ENCODE measurements at regions not wholly inside any gene's neighbourhood (a gene's known extent, or its start where the extent isn't known, plus 50 kb on each side); places are given as distances from the start of the nearest gene placed in this dataset.
"Not testable (repeated sequence)": the region's sequence is repeated elsewhere in the genome, so short reads cannot be mapped to it uniquely, and the experiment has no call there.

- no peak for DNase-seq
Measured at GRCh38 chr12:131444220-131445164, 266.4 kb upstream of the SFSWAP start.

DNA sequence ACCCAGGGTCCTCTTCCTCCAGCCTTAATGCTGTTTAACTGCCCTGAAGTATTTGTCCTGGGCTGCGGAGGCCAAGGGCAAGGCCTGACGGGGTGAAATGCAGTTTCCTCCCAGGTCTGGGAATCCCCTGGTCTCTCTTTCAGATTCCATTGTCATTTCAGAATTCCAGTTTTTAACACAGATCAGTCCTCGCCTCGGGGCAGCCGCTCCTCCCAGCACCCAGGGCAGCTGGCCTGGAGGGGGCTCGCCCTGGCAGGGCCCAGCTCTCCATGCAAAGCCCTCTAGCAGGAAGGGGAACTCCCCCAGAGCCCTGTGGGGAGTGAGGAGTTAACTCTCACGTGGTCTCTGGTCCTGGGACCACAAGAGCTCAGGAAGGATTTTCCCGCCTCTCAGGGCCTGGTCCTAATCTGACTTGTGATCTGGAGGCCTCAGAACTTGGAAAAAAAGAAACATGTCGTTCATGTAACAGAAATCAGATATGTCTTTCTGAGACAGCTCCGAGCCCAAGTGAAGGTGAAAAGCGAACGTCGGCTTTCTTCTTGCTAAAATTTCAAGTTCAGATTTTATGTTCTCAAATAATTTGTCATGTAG, 265.6 kb upstream of the SFSWAP start:
- no peak for DNase-seq

DNA sequence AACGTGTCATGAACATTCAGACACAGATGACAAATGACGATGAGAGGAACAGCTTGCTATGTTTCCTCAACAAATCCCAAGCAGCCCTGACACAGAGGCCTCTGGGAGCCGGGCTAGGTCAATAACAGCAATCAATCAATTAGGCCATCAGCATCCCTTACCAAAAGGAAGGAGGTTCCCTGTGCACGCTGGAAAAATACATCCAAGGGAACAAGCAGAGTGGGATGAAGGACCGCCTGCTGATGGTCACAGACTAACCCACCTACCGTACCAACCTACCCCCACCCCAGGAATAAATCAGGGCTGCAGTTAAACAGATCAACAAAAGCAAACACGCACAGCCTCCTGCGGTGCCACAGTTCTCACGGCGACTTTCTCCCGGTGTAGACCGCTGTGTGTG, 265.1 kb upstream of the SFSWAP start:
- DNase-seq: no peak

GRCh38 chr12:131447636-131448035, 263.3 kb upstream of the SFSWAP start:
- DNase-seq: not testable (repeated sequence)

DNA sequence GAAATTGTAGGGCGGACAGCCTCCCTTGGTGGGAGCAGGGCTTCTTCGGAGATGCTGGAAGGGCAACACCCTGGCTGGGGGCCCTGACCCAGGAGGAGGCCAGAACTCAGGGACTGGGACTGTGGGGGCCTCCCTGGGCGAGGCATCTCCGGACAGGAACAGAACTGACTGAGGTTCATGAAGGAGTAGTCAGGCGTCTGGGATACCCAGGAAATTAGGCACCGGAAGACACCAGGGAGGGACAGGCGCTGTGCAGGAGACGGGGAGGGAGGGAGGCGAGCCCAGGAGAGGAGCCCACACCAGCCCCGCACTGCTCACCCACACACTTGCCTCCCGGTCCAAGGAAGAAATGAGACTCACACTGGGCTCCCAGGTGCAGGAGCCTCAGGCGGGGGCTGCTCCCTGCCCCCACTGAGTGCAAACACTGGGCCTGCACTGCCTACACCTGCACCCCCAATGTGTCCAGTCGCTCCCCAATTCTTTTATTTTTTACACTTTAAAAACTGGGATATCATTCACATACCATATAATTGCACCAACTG, 262.6 kb upstream of the SFSWAP start:
- no peak for DNase-seq

GRCh38 chr12:131449027-131449426, 261.9 kb upstream of the SFSWAP start:
- no peak for DNase-seq

DNA sequence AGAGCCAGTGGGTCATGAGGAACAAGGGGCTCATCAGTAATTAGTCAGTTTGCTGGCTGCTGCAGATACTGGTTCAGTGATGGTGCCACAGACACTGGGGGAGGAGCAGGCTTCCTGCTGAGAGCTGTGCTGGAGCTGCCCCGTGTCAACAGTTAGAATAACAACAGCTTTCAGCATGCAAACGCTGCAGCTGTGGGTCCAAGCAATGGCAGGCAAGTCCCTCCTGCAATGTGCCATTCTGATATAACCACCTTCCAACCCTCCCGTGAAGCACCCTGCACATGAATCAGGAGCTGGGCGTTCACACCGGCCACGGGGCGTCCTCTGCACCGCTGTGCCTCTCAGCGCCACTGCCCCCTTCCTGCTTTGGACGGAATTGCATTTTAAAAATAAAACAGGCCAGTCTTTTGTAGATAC, 258.4 kb upstream of the SFSWAP start:
- DNase-seq: no peak

GRCh38 chr12:131454418-131455217, 256.3 kb upstream of the SFSWAP start:
- DNase-seq: no peak

GRCh38 chr12:131455218-131455506, 255.7 kb upstream of the SFSWAP start:
- DNase-seq: no peak

DNA sequence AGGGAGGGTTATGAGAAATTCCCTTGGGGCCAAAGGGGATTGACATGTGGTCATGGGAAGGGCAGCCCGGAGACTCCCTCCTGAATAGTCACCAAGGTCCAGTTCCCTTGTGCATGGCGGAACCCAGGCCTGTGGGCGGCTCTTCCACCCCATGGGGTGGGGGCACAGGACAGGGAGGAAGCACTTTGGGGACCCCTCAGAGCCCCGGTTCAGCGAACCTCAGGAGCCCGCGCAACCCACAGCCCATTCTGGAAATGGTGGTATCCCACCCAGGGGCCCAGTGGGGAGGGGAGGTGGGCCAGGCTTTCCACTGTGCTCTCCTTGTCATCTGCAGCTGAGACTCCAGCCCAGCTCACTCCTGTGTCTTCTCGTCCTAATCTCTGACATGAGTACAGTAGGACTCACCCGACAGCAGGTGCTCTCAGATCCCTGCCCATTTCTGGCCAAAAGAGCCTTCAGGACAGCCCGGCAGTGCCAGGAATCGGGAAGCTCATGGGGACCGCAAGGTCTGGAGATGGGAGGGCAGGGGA, 255.2 kb upstream of the SFSWAP start:
- no peak for DNase-seq

DNA sequence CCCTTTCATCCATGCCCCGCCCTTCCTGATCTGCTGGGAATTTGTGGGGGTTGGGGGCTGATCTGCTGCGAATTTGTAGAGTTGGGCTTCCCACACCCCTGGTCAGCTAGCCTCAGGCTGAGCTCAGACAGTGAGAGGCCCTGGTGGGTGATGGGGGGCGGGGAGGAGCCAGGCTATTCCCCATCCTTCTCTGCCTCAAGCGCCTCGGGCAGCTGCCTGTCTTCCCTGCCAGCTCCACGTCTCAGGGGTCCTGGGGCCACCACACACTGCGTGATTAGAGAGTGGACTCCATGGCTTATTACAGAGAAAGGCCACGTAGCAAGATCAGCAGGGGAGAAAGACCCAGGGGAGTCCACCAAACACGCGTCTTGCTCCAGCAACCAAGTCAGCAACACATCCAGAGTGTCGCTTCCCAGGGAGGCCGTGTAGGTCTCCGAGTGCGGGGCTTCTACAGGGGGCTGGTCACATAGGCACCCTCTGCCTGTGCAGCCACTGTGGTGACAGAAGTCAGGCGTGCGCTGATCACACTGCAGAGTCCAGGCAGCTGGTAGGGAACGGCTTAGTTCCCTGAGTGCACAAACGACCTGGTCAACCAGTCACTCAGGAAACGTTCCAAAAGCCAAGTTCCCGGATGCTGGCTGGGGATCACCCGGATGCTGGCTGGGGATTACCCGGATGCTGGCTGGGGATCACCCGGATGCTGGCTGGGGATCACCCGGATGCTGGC, 254.4 kb upstream of the SFSWAP start:
- no peak for DNase-seq

- DNase-seq: no peak
Measured at GRCh38 chr12:131457028-131457310, 253.9 kb upstream of the SFSWAP start.

DNA sequence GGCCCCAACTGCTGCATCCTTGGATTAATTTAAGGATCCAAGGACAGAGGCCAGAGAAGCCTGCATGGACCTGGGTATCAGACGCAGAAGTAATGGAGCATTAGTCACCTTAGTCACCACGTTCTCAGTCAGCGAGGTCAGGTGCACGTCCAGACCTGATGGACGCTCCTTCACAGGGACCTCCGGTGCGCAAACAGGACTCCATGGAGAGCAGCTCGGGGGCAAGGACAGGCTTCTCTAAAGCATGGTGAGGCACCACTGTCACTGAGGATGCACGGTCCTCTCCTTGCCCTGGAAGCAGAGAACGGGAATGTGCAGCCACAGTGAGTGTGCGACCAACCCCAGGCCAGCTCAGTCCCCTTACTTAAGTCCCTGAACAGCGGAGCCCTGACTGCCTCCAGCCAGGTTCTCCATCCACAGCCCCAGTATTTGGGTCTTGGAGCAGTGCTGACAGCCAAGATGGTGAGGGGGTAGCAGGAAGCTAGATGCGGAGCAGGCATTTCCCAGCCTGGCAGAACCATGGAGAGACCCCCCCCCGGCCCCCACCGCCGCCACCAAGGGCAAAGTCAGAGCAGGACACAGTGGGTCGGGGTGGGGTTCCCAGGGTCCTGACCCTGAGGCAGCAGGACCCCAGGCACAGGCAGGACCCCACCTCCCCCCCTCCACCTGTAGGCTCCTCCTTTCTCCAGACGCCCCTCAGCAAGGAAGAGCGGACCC, 253.4 kb upstream of the SFSWAP start:
- DNase-seq: no peak

GRCh38 chr12:131458048-131458374, 252.9 kb upstream of the SFSWAP start:
- DNase-seq: no peak

DNA sequence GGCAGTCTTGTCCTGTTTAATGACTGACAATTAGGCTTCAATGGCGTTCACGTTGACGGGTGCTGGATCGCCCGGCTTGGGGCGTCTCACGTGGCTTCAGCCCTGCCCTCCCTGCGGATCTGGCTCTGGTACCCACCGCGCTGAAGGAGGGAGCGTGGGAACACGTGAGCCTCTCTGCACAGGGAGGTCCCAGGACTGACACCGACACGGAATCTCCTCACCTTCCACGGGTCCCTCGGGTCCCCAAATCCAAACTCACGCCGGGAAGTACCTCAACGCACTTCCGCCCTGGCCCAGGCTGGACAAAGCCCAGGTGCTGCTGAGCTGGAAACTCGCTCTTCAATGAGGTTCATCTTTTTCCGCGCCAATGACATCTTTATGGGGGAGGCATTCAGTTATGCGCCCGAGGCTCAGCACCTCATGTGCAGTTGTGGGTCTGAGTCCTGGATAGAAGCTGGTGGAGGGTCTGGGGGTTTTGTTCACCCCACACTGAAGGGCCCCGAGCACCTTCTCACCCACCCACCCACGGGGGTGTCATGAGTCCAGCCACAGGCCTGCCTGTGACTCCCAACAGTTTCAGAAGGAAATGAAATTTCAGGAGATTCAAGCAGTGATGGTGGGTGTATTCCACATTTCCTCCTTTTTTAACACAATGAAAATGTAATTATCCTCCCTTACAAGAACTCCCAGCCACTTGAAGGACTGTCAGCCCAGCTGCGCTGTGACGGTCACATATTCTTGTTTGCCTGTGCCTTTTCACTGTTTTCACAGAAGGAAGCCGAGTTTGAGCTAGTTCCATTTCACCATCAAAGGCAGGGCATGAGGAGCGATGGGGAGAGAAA, 251.7 kb upstream of the SFSWAP start:
- DNase-seq: no peak

- no peak for DNase-seq
Measured at GRCh38 chr12:131459773-131460365, 251.0 kb upstream of the SFSWAP start.

- DNase-seq: no peak
Measured at GRCh38 chr12:131460520-131460919, 250.4 kb upstream of the SFSWAP start.

GRCh38 chr12:131461096-131461495, 249.8 kb upstream of the SFSWAP start:
- no peak for DNase-seq

- DNase-seq: no peak
Measured at GRCh38 chr12:131463174-131463573, 247.7 kb upstream of the SFSWAP start.

DNA sequence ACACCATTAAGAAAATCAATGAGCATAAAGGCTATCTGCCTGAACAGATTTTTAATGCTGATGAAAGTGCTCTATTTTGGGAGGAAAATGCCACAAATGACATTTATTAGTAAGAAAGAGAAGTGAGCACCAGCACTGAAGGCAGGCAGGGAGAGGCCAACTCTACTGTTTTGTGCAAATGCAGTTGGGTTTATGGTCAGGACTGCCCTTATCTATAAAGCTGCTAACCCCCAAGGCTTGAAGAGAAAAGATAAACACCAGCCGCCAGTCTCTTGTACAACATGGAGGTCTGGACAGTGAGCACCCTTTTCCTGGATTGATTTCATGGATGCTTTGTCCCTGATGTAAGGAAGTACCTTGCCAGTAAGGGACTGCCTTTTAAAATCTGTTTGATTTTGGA, 246.8 kb upstream of the SFSWAP start:
- DNase-seq: no peak

- DNase-seq: no peak
Measured at GRCh38 chr12:131466306-131466705, 244.6 kb upstream of the SFSWAP start.
